ENCODE measurements at regions not wholly inside any gene's neighbourhood (a gene's known extent, or its start where the extent isn't known, plus 50 kb on each side); places are given as distances from the start of the nearest gene placed in this dataset.

DNA sequence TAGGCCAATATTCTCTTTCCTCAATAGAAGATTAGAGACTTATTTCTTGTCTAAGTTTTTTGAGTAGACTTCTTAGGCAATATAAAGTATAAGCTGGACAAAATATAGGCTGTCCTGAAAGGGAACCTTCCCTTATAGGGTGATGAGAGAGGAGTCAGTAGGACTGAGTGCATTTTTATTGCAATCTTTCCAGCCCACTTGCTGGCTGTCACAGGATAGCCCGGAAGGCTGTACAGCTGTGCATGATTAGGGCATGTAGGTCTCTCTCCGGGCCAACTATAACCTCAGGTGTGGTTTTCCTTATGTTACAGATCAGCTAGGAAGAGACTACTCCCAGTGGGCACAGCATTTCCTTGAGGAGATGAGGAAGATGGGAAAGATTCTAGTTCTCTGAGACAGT, 159.8 kb upstream of the MEF2C start:
- no peak overlapping the region for H3K9ac ChIP-seq (ENCODE audit: low read depth, low read length)
- no peak overlapping the region for H3K4me2 ChIP-seq (ENCODE audit: low read length)
- no peaks in the 10 kb centered on the region for H3K4me1 ChIP-seq (ENCODE audit: control insufficient read depth, insufficient read depth, low read length)
- no peaks in the 10 kb centered on the region for H3K36me3 ChIP-seq (ENCODE audit: insufficient read depth, low read length)
- H3K4me3 ChIP-seq (ENCODE audit: low read length) = no peak overlapping the region
- no peaks in the 10 kb centered on the region for H3K27me3 ChIP-seq (ENCODE audit: control insufficient read depth, insufficient read depth, low read length)
- no peaks in the 10 kb centered on the region for H3K9me3 ChIP-seq (replicated peaks; ENCODE audit: low read length)

DNA sequence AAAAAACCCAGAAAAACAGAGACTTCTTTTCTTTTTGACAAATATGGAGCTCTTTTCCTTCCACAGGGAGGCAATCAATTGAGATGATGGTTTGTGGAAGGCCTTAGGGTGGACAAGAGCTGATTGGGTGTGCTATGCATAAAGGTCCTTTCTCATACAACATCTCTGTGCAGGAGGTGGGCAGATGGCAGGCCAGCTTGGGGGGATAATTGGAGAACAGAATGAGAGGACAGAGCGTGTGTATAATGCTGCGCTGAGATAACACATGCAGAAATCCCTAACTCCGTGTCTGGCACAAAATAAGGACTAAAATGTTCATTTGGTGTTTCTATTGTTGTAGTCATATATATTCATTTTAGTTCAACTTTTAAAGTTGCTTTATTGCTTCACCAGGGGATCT, 159.0 kb upstream of the MEF2C start:
- Histone ChIP-seq H3K36me3 (ENCODE audit: insufficient read depth, low read length) (no peaks in the 10 kb centered on the region), H3K9ac (ENCODE audit: low read depth, low read length) (no peak overlapping the region), H3K9me3 (replicated peaks; ENCODE audit: low read length) (no peaks in the 10 kb centered on the region), H3K4me1 (ENCODE audit: control insufficient read depth, insufficient read depth, low read length) (no peaks in the 10 kb centered on the region), H3K4me3 (ENCODE audit: low read length) (no peak overlapping the region), H3K27me3 (ENCODE audit: control insufficient read depth, insufficient read depth, low read length) (no peaks in the 10 kb centered on the region), H3K4me2 (ENCODE audit: low read length) (no peak overlapping the region)

GRCh38 chr5:89041249-89041779, 158.3 kb upstream of the MEF2C start:
- Histone ChIP-seq H3K36me3 (ENCODE audit: insufficient read depth, low read length) (no peaks in the 10 kb centered on the region), H3K4me3 (ENCODE audit: low read length) (no peak overlapping the region), H3K9ac (ENCODE audit: low read depth, low read length) (no peak overlapping the region), H3K9me3 (replicated peaks; ENCODE audit: low read length) (no peaks in the 10 kb centered on the region), H3K27me3 (ENCODE audit: control insufficient read depth, insufficient read depth, low read length) (no peaks in the 10 kb centered on the region), H3K4me1 (ENCODE audit: control insufficient read depth, insufficient read depth, low read length) (no peaks in the 10 kb centered on the region), H3K4me2 (ENCODE audit: low read length) (no peak overlapping the region)

GRCh38 chr5:89036704-89037489, 153.9 kb upstream of the MEF2C start:
- H3K4me2 ChIP-seq (ENCODE audit: low read length) = no peak overlapping the region
- no peaks in the 10 kb centered on the region for H3K4me1 ChIP-seq (ENCODE audit: control insufficient read depth, insufficient read depth, low read length)
- H3K9ac ChIP-seq (ENCODE audit: low read depth, low read length) = no peak overlapping the region
- no peaks in the 10 kb centered on the region for H3K9me3 ChIP-seq (replicated peaks; ENCODE audit: low read length)
- H3K4me3 ChIP-seq (ENCODE audit: low read length) = no peak overlapping the region
- no peaks in the 10 kb centered on the region for H3K36me3 ChIP-seq (ENCODE audit: insufficient read depth, low read length)
- no peaks in the 10 kb centered on the region for H3K27me3 ChIP-seq (ENCODE audit: control insufficient read depth, insufficient read depth, low read length)

GRCh38 chr5:89036166-89036565, 153.2 kb upstream of the MEF2C start:
- H3K4me3 ChIP-seq (ENCODE audit: low read length) = no peak overlapping the region
- no peaks in the 10 kb centered on the region for H3K36me3 ChIP-seq (ENCODE audit: insufficient read depth, low read length)
- no peak overlapping the region for H3K4me2 ChIP-seq (ENCODE audit: low read length)

DNA sequence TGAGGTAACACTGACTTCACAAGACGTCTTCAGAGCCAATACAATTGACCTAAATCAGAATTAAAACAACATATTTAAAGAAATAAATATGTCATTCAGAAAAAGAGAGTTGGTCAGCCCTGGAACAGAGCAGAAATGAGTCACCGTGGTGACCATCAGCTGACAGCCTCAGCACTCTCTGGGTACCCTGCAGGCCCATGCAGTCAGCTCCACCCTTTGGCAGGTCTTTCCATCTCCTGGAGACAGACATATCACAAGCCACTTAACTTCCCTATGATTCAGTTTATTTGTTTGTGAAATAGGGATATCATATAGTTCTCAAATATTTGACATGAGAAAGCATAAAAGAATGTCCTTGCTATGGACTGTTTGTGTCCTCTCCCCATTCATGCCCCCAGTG, 151.6 kb upstream of the MEF2C start:
- Histone ChIP-seq H3K4me1 (ENCODE audit: control insufficient read depth, insufficient read depth, low read length) (no peaks in the 10 kb centered on the region), H3K36me3 (ENCODE audit: insufficient read depth, low read length) (no peaks in the 10 kb centered on the region), H3K4me3 (ENCODE audit: low read length) (no peak overlapping the region), H3K27me3 (ENCODE audit: control insufficient read depth, insufficient read depth, low read length) (no peaks in the 10 kb centered on the region), H3K9me3 (replicated peaks; ENCODE audit: low read length) (no peaks in the 10 kb centered on the region), H3K4me2 (ENCODE audit: low read length) (no peak overlapping the region), H3K9ac (ENCODE audit: low read depth, low read length) (no peak overlapping the region)

More at GRCh38 chr5:89036166-89036565, 153.2 kb upstream of the MEF2C start:
- Histone ChIP-seq H3K27me3 (ENCODE audit: control insufficient read depth, insufficient read depth, low read length) (no peaks in the 10 kb centered on the region), H3K9ac (ENCODE audit: low read depth, low read length) (no peak overlapping the region), H3K4me1 (ENCODE audit: control insufficient read depth, insufficient read depth, low read length) (no peaks in the 10 kb centered on the region), H3K9me3 (replicated peaks; ENCODE audit: low read length) (no peaks in the 10 kb centered on the region)

DNA sequence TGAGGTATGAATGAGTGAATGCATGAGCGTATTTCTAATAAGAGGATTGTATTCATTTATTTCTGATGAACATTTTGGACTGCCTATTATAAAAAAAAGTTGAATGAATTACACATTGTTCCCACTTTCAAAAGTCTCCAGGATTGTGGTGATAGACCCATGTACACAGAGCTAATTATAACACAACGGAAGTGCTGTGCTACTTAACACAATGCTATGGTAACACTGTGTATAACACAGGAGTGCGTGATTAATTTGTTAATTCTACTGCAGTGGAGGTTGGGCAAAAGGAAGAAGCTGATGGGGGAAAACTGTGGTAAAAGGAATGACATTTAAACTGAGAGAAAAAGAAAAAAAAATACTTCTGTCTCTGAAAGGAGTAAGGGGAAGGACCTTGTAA, 147.8 kb upstream of the MEF2C start:
- H3K4me3 ChIP-seq (ENCODE audit: low read length) = no peak overlapping the region

GRCh38 chr5:89028595-89029285, 145.8 kb upstream of the MEF2C start:
- no peaks in the 10 kb centered on the region for H3K4me1 ChIP-seq (ENCODE audit: control insufficient read depth, insufficient read depth, low read length)
- H3K27me3 ChIP-seq (ENCODE audit: control insufficient read depth, insufficient read depth, low read length) = no peaks in the 10 kb centered on the region
- H3K9ac ChIP-seq (ENCODE audit: low read depth, low read length) = no peak overlapping the region
- no peaks in the 10 kb centered on the region for H3K9me3 ChIP-seq (replicated peaks; ENCODE audit: low read length)
- no peak overlapping the region for H3K4me2 ChIP-seq (ENCODE audit: low read length)
- H3K4me3 ChIP-seq (ENCODE audit: low read length) = no peak overlapping the region
- H3K36me3 ChIP-seq (ENCODE audit: insufficient read depth, low read length) = no peaks in the 10 kb centered on the region

More for the DNA sequence above, 147.8 kb upstream of the MEF2C start:
- Histone ChIP-seq H3K4me1 (ENCODE audit: control insufficient read depth, insufficient read depth, low read length) (no peaks in the 10 kb centered on the region), H3K36me3 (ENCODE audit: insufficient read depth, low read length) (no peaks in the 10 kb centered on the region), H3K27me3 (ENCODE audit: control insufficient read depth, insufficient read depth, low read length) (no peaks in the 10 kb centered on the region), H3K9me3 (replicated peaks; ENCODE audit: low read length) (no peaks in the 10 kb centered on the region), H3K4me2 (ENCODE audit: low read length) (no peak overlapping the region), H3K9ac (ENCODE audit: low read depth, low read length) (no peak overlapping the region)

- H3K4me3 ChIP-seq (ENCODE audit: low read length) = no peak overlapping the region
- H3K9me3 ChIP-seq (replicated peaks; ENCODE audit: low read length) = no peaks in the 10 kb centered on the region
- H3K4me1 ChIP-seq (ENCODE audit: control insufficient read depth, insufficient read depth, low read length) = no peaks in the 10 kb centered on the region
- H3K36me3 ChIP-seq (ENCODE audit: insufficient read depth, low read length) = no peaks in the 10 kb centered on the region
- H3K27me3 ChIP-seq (ENCODE audit: control insufficient read depth, insufficient read depth, low read length) = no peaks in the 10 kb centered on the region
- H3K9ac ChIP-seq (ENCODE audit: low read depth, low read length) = no peak overlapping the region
- H3K4me2 ChIP-seq (ENCODE audit: low read length) = no peak overlapping the region
Measured at GRCh38 chr5:89024045-89024444, 141.1 kb upstream of the MEF2C start.

- no peaks in the 10 kb centered on the region for H3K27me3 ChIP-seq (ENCODE audit: control insufficient read depth, insufficient read depth, low read length)
- no peak overlapping the region for H3K4me2 ChIP-seq (ENCODE audit: low read length)
- no peaks in the 10 kb centered on the region for H3K4me1 ChIP-seq (ENCODE audit: control insufficient read depth, insufficient read depth, low read length)
- no peaks in the 10 kb centered on the region for H3K36me3 ChIP-seq (ENCODE audit: insufficient read depth, low read length)
- H3K9ac ChIP-seq (ENCODE audit: low read depth, low read length) = no peak overlapping the region
- H3K4me3 ChIP-seq (ENCODE audit: low read length) = no peak overlapping the region
- no peaks in the 10 kb centered on the region for H3K9me3 ChIP-seq (replicated peaks; ENCODE audit: low read length)
Measured at GRCh38 chr5:89020926-89021610, 138.1 kb upstream of the MEF2C start.

GRCh38 chr5:89016741-89017303, 133.8 kb upstream of the MEF2C start:
- Histone ChIP-seq H3K4me3 (ENCODE audit: low read length) (no peak overlapping the region), H3K4me1 (ENCODE audit: control insufficient read depth, insufficient read depth, low read length) (no peaks in the 10 kb centered on the region), H3K9ac (ENCODE audit: low read depth, low read length) (no peak overlapping the region), H3K36me3 (ENCODE audit: insufficient read depth, low read length) (no peaks in the 10 kb centered on the region), H3K9me3 (replicated peaks; ENCODE audit: low read length) (no peaks in the 10 kb centered on the region), H3K27me3 (ENCODE audit: control insufficient read depth, insufficient read depth, low read length) (no peaks in the 10 kb centered on the region), H3K4me2 (ENCODE audit: low read length) (no peak overlapping the region)
